ENCODE measurements at regions not wholly inside any gene's neighbourhood (a gene's known extent, or its start where the extent isn't known, plus 50 kb on each side); places are given as distances from the start of the nearest gene placed in this dataset.

GRCh38 chr2:150007815-150008430, 420.3 kb upstream of the MMADHC start:
- TF ChIP-seq CTCF (IDR thresholded peaks at IDR 0.05) (no peak), POLR2A (IDR thresholded peaks at IDR 0.05) (no peak)
